ENCODE measurements at regions not wholly inside any gene's neighbourhood (a gene's known extent, or its start where the extent isn't known, plus 50 kb on each side); places are given as distances from the start of the nearest gene placed in this dataset.

DNA sequence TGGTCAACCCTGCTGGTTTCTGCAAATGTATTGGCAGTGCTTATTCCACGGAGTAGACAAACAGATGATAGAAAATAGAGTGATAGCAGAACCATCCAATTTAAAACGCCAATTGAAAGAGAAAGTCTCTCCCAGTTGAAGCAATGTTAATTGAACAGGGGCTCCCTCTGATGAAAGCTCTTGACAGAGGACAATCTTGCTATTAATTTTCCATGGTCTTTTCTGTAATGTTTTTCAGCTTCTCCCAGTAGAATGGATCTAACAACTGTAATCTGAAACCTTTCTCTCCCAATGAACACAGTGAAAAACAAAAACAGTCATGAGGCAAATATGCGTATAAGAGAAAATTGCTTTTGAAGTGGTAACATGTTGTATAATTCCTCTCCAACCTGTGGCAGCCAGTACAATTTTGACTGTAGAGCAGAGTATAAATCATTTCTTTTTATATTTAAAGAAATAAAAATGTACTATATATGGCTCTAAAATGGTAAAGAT lies 225.1 kb upstream of the GALNTL6 start:
- Histone ChIP-seq H3K9ac (ENCODE audit: low read length) (no peak overlapping the region), H3K27me3 (ENCODE audit: insufficient read depth, low read length) (no peaks in the 10 kb centered on the region), H3K4me3 (replicated peaks in 1 of 2; ENCODE audit: low read depth in 1 of 2, low read length in 2 of 2) (no peak overlapping the region), H3K27ac (ENCODE audit: low read depth, low read length) (no peak overlapping the region), H3K79me2 (ENCODE audit: insufficient read depth, low read length) (no peaks in the 10 kb centered on the region), H3K4me2 (ENCODE audit: low read length) (no peak overlapping the region), H3K9me2 (ENCODE audit: insufficient read depth) (no peaks in the 10 kb centered on the region), H3K4me1 (ENCODE audit: control insufficient read depth in 1 of 2, insufficient read depth in 2 of 2, low read length in 2 of 2) (peaks cover 0 to 5% of the 10 kb centered on the region in 2 experiments; a peak in 1 of 4 replicates), H4K20me1 (ENCODE audit: insufficient read depth) (no peaks in the 10 kb centered on the region), H3K9me3 (ENCODE audit: control insufficient read depth in 1 of 2, insufficient read depth in 1 of 2, low read depth in 1 of 2, low read length in 2 of 2) (no peaks in the 10 kb centered on the region), H3K36me3 (ENCODE audit: control insufficient read depth in 1 of 2, insufficient read depth in 2 of 2, low read length in 2 of 2) (no peaks in the 10 kb centered on the region), H2AFZ (ENCODE audit: low read depth, low read length, poor library complexity, severe bottlenecking) (no peak overlapping the region)
- intact Hi-C loops (cut with micrococcal nuclease), result no loop called here
- ChIA-PET POLR2A (no interaction called here), CTCF (no interaction called here), RAD21 (ENCODE audit: low non-redundant PET in 1 of 2, low total read pairs in 2 of 2, uncharacterized antibody in 2 of 2, unreplicated experiment in 2 of 2) (no interaction called here)
- TF ChIP-seq, protein P1, sequence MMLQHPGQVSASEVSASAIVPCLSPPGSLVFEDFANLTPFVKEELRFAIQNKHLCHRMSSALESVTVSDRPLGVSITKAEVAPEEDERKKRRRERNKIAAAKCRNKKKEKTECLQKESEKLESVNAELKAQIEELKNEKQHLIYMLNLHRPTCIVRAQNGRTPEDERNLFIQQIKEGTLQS (IDR thresholded peaks at IDR 0.05), result no peak
- TF ChIP-seq SRF (IDR thresholded peaks at IDR 0.05; ENCODE audit: low read depth), result no peak
- no peak for TF ChIP-seq POLR2A (IDR thresholded peaks at IDR 0.05; ENCODE audit: borderline replicate concordance, extremely low read depth, insufficient read depth, insufficient read length)
- TF ChIP-seq ZFX (IDR thresholded peaks at IDR 0.05), result no peak
- TF ChIP-seq FOSL1 (IDR thresholded peaks at IDR 0.05; ENCODE audit: low read depth), result no peak
- no peak for TF ChIP-seq EZH2phosphoT487 (IDR thresholded peaks at IDR 0.05; ENCODE audit: borderline replicate concordance)
- no peak for TF ChIP-seq CEBPB (IDR thresholded peaks at IDR 0.05; ENCODE audit: low read depth)
- TF ChIP-seq EZH2 (IDR thresholded peaks at IDR 0.05), result no peak
- TF ChIP-seq POLR2AphosphoS5 (IDR thresholded peaks at IDR 0.05; ENCODE audit: low read depth, low read length), result no peak
- no peak for DNase-seq (ENCODE audit: low read depth, low spot score)
- no peak for ATAC-seq
- no TSS peak for BruUV-seq (replicated peaks)

DNA sequence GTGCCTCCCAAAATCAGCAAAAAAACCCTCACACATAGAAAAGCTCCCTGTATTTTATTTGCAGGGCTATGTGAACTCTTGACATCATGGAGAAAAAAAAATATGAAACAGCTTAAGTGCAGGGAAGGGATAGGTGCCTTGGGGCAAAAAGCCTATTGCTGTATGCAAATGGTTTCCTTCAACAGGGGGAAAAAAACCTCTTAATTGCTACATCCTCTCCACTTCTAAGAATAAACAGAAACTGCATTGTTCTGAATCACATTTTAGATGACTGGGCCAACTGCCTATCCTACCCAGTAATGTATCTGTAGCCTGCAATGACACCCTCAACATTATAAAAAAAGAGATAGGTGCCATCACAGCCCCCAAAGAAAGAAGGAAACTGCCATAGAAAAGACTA lies 229.4 kb upstream of the GALNTL6 start:
- no peaks in the 10 kb centered on the region for H3K36me3 ChIP-seq (ENCODE audit: control insufficient read depth in 1 of 2, insufficient read depth in 2 of 2, low read length in 2 of 2)
- no peak for ATAC-seq
- CTCF ChIA-PET, result no interaction called here
- TF ChIP-seq ZNF274 (IDR thresholded peaks at IDR 0.05; ENCODE audit: low read depth, low read length), result no peak
- no peak for TF ChIP-seq SRF (IDR thresholded peaks at IDR 0.05; ENCODE audit: low read depth)
- TF ChIP-seq FOSL1 (IDR thresholded peaks at IDR 0.05; ENCODE audit: low read depth), result no peak
- no peak for TF ChIP-seq POLR2A (IDR thresholded peaks at IDR 0.05; ENCODE audit: borderline replicate concordance, extremely low read depth, insufficient read depth, insufficient read length)
- no peak for TF ChIP-seq ELF1 (IDR thresholded peaks at IDR 0.05; ENCODE audit: borderline replicate concordance, low read depth)
- TF ChIP-seq, protein P2, sequence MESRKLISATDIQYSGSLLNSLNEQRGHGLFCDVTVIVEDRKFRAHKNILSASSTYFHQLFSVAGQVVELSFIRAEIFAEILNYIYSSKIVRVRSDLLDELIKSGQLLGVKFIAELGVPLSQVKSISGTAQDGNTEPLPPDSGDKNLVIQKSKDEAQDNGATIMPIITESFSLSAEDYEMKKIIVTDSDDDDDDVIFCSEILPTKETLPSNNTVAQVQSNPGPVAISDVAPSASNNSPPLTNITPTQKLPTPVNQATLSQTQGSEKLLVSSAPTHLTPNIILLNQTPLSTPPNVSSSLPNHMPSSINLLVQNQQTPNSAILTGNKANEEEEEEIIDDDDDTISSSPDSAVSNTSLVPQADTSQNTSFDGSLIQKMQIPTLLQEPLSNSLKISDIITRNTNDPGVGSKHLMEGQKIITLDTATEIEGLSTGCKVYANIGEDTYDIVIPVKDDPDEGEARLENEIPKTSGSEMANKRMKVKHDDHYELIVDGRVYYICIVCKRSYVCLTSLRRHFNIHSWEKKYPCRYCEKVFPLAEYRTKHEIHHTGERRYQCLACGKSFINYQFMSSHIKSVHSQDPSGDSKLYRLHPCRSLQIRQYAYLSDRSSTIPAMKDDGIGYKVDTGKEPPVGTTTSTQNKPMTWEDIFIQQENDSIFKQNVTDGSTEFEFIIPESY (IDR thresholded peaks at IDR 0.05; ENCODE audit: extremely low read depth, insufficient replicate concordance, low read length), result no peak
- TF ChIP-seq, protein P3, sequence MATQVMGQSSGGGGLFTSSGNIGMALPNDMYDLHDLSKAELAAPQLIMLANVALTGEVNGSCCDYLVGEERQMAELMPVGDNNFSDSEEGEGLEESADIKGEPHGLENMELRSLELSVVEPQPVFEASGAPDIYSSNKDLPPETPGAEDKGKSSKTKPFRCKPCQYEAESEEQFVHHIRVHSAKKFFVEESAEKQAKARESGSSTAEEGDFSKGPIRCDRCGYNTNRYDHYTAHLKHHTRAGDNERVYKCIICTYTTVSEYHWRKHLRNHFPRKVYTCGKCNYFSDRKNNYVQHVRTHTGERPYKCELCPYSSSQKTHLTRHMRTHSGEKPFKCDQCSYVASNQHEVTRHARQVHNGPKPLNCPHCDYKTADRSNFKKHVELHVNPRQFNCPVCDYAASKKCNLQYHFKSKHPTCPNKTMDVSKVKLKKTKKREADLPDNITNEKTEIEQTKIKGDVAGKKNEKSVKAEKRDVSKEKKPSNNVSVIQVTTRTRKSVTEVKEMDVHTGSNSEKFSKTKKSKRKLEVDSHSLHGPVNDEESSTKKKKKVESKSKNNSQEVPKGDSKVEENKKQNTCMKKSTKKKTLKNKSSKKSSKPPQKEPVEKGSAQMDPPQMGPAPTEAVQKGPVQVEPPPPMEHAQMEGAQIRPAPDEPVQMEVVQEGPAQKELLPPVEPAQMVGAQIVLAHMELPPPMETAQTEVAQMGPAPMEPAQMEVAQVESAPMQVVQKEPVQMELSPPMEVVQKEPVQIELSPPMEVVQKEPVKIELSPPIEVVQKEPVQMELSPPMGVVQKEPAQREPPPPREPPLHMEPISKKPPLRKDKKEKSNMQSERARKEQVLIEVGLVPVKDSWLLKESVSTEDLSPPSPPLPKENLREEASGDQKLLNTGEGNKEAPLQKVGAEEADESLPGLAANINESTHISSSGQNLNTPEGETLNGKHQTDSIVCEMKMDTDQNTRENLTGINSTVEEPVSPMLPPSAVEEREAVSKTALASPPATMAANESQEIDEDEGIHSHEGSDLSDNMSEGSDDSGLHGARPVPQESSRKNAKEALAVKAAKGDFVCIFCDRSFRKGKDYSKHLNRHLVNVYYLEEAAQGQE (IDR thresholded peaks at IDR 0.05; ENCODE audit: low read depth), result no peak
- TF ChIP-seq JUND (IDR thresholded peaks at IDR 0.05), result no peak
- no peak for TF ChIP-seq EZH2phosphoT487 (IDR thresholded peaks at IDR 0.05; ENCODE audit: borderline replicate concordance)
- no peak for TF ChIP-seq CBX3 (IDR thresholded peaks at IDR 0.05; ENCODE audit: low read depth)
- TF ChIP-seq YY1 (IDR thresholded peaks at IDR 0.05; ENCODE audit: extremely low read depth, insufficient replicate concordance, low read depth, low read length), result no peak

More for the DNA sequence above, 229.4 kb upstream of the GALNTL6 start:
- RAD21 ChIA-PET (ENCODE audit: low non-redundant PET in 1 of 2, low total read pairs in 2 of 2, uncharacterized antibody in 2 of 2, unreplicated experiment in 2 of 2), result no interaction called here
- BruUV-seq (replicated peaks), result no TSS peak
- no peaks in the 10 kb centered on the region for H3K79me2 ChIP-seq (ENCODE audit: insufficient read depth, low read length)
- H3K4me1 ChIP-seq (ENCODE audit: control insufficient read depth in 1 of 2, insufficient read depth in 2 of 2, low read length in 2 of 2), result peaks cover 0 to 5% of the 10 kb centered on the region in 2 experiments; a peak in 1 of 4 replicates
- POLR2A ChIA-PET, result no interaction called here
- H3K4me2 ChIP-seq (ENCODE audit: low read length), result no peak overlapping the region
- no peak overlapping the region for H3K9ac ChIP-seq (ENCODE audit: low read length)
- H3K4me3 ChIP-seq (replicated peaks in 1 of 2; ENCODE audit: low read depth in 1 of 2, low read length in 2 of 2), result no peak overlapping the region
- H3K27me3 ChIP-seq (ENCODE audit: insufficient read depth, low read length), result no peaks in the 10 kb centered on the region
- H3K27ac ChIP-seq (ENCODE audit: low read depth, low read length), result no peak overlapping the region
- no peak overlapping the region for H2AFZ ChIP-seq (ENCODE audit: low read depth, low read length, poor library complexity, severe bottlenecking)
- no peaks in the 10 kb centered on the region for H4K20me1 ChIP-seq (ENCODE audit: insufficient read depth)
- intact Hi-C loops (cut with micrococcal nuclease), result no loop called here
- H3K9me3 ChIP-seq (ENCODE audit: control insufficient read depth in 1 of 2, insufficient read depth in 1 of 2, low read depth in 1 of 2, low read length in 2 of 2), result no peaks in the 10 kb centered on the region
- no peaks in the 10 kb centered on the region for H3K9me2 ChIP-seq (ENCODE audit: insufficient read depth)
- DNase-seq (ENCODE audit: low read depth, low spot score), result no peak
